GM13977 (cell line): ENCODE measurements at regions not wholly inside any gene's neighbourhood (a gene's known extent, or its start where the extent isn't known, plus 50 kb on each side); places are given as distances from the start of the nearest gene placed in this dataset.

Experiments
- DNase-seq: peaks from one replicate; pipeline ENCODE4 v3.0.0; 2012; ENCODE audit warnings: low spot score
- in situ Hi-C: fragments of 300-500 bp; cut with MboI; formaldehyde crosslinking; loops from one replicate; pipeline ENCODE4 v1.12.0; 2022; ENCODE audit warnings: low sequenced_read_pairs, low pct_unique_long_range_greater_than_20kb, mixed read lengths, inconsistent platforms; ENCODE audit not compliant: unreplicated experiment
- TF ChIP-seq, protein P1 (sequence below): IDR thresholded peaks from 2 replicates; pipeline ENCODE4 v1.5.1; 2012; ENCODE audit warnings: mild to moderate bottlenecking, control low read depth; ENCODE audit not compliant: insufficient read depth; ENCODE audit errors: extremely low read depth, missing control alignments

DNA sequence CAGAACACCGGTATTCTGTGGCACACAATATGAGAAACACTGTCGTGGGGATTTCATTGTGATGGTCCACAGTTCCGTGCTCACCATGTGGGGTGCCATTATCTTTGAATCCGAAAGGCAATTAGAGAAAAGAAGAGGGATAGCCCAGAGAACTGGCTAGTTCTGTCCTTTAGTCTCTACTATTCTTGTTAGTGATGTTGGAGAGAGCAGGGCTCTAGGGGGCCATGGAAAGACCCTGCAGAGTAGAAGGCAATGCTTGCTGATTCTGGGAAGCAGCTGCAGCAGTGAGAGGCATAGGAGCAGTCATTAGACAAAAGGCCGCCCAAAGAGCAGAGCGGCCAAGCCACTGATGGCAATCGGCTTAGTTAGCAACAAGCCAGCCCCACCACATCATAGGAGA lies 146.3 kb downstream of the TSEN15 start:
- DNase-seq, result no peak
- in situ Hi-C loops, result no loop called here
- TF ChIP-seq, protein P1, sequence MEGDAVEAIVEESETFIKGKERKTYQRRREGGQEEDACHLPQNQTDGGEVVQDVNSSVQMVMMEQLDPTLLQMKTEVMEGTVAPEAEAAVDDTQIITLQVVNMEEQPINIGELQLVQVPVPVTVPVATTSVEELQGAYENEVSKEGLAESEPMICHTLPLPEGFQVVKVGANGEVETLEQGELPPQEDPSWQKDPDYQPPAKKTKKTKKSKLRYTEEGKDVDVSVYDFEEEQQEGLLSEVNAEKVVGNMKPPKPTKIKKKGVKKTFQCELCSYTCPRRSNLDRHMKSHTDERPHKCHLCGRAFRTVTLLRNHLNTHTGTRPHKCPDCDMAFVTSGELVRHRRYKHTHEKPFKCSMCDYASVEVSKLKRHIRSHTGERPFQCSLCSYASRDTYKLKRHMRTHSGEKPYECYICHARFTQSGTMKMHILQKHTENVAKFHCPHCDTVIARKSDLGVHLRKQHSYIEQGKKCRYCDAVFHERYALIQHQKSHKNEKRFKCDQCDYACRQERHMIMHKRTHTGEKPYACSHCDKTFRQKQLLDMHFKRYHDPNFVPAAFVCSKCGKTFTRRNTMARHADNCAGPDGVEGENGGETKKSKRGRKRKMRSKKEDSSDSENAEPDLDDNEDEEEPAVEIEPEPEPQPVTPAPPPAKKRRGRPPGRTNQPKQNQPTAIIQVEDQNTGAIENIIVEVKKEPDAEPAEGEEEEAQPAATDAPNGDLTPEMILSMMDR, result no peak

DNA sequence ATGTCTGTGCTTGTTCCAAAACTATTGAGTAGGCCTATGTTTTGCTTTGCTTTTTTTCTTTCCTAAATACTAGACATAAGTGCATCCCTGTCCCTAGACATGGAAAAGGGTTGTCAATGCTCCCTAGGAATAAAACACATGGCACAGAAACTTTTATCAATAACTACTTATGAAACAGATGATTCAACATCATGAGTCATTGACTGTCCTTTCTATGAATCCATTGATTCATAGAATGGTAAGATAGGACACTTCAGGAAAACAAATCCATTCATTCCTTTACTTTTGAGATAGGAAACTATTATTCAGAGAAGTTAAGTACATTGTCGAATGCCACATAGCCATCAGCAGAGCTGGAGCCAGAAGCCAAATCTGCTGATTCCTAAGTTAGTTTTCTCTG lies 147.5 kb downstream of the TSEN15 start:
- in situ Hi-C loops, result no loop called here
- DNase-seq, result no peak
- TF ChIP-seq, protein P1, result no peak

DNA sequence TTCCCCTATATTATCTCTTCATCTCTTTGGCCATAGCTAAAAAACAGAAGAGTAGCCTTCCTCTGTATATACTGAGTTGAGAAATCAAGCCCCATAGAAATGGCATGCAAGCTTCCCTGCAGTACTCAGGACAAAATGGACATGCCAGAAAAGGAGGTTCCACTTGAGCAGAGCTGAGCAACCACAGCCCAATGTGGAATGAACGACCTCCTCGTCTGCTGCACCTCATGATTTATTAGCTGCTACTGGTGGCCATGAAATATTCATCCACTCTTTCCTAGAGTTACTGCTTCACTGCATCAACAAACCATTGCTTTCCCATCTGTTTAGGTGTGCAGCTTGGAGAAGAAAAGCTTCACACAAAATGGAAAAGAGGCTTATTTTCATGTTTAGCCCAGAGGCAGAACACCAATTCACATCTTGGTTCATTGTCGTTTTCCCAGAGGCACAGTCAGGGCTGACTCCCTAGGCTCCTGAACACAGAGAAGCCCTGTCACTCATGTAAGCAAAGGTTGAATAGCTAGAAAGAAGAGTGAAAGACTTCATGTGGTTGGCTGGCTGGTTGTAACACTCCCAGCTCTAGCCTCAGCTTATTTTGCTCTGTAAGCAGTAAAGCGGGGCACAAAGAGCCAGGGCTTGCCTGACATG lies 148.0 kb downstream of the TSEN15 start:
- no peak for DNase-seq
- TF ChIP-seq, protein P1, result no peak
- in situ Hi-C loops, result no loop called here

DNA sequence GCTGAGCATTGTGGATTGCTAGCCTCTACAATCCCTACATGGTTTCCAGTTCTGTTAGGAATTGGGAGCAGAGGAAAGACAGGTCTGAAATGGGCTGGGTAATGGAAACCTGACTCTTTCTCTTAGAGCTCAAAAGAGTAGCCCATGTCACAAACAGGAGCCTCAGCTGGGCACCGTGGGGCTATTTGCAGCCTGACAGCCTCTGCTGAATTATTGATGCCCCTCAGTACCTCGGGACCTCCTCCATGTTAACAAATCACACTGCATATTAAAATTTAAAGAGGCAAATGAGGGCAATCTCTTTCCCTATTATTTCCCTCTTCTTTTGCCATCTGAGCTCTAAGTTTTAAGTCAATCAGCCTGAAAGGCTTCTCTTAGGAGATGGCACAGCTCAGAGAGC lies 157.1 kb downstream of the TSEN15 start:
- TF ChIP-seq, protein P1, result no peak
- in situ Hi-C loops, result no loop called here
- no peak for DNase-seq

DNA sequence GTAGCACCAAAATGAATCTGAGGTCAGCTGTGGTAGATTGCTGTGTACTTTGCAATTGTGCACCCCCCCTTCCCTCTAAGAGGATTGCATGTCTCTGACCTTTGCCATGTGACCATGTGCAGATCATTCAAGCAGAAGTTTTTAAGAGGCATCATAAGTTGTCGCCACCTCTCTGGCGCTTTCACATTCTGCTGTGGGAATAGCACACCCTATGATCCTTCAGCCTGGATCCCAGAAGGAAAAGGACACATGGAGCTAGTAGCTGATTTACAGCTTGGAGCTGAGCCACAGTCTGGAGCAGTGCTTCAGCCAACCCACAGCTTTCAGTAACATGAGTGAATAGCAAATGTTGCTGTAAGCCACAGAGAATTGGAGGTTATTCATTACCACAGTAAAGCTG lies 158.5 kb downstream of the TSEN15 start:
- DNase-seq, result no peak
- in situ Hi-C loops, result no loop called here
- TF ChIP-seq, protein P1, result no peak

DNA sequence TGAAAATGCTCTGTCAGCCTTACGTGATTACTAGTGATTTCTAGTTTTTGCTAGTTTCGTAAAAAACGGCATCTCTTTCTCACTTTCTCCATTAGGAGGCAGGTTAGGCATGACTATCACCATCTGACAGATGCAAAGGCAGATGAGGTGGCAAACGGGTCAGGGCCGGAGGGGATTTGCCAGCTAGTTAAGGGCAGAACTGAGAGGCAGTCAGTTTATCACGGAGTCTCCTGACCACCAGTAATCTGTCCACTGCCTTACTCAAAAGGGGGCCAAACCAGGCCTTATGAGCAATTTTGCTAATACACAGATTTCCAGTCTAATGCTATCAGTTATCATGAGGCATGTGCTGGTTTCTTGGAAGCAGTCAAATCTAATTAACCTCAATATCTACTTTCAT lies 159.3 kb downstream of the TSEN15 start:
- TF ChIP-seq, protein P1, result no peak
- in situ Hi-C loops, result no loop called here
- DNase-seq, result no peak
